NOMO-1 (cell line): ENCODE measurements at regions not wholly inside any gene's neighbourhood (a gene's known extent, or its start where the extent isn't known, plus 50 kb on each side); places are given as distances from the start of the nearest gene placed in this dataset.
"Not testable (repeated sequence)": the region's sequence is repeated elsewhere in the genome, so short reads cannot be mapped to it uniquely, and the experiment has no call there.

Experiments used
- DNase-seq, 2 experiments: peaks; one replicate each; lab custom pipeline; 2025; ENCODE audit not compliant: unreplicated experiment in 2 of 2; lab: John Stamatoyannopoulos, UW

DNA sequence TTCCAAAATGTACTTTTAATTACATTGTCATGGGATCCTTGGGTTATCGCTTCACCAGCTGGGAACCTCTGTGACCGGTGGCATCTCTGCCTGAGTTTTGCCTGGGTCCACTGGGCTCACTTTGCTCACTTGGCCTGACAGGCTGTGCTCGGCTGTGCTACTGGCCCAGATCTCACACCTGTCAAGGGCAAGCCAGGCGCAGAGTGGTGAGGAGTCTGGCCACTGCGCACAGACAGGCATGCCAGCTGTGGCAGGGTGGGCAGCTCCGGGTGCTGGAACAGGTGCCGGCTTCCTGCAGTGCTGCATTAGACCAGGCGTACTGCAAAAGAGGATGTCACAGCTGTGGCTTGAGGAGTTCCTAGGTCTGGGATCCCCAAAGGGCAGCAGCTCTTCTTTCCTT is 489.8 kb downstream of the TENT5A start:
- DNase-seq: no peak

DNA sequence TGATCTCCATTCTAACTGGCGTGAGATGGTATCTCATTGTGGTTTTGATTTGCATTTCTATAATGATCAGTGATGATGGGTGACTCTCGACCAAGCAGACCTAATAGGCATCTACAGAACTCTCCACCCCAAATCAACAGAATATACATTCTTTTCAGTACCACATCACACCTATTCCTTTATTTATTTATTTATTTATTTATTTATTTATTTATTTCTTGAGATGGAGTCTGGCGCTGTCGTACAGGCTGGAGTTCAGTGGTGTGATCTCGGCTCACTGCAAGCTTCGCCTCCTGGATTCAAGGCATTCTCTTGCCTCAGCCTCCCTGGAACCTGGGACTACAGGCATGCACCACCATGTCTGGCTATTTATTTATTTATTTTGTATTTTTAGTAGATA is 496.3 kb downstream of the TENT5A start:
- not testable (repeated sequence) for DNase-seq

DNA sequence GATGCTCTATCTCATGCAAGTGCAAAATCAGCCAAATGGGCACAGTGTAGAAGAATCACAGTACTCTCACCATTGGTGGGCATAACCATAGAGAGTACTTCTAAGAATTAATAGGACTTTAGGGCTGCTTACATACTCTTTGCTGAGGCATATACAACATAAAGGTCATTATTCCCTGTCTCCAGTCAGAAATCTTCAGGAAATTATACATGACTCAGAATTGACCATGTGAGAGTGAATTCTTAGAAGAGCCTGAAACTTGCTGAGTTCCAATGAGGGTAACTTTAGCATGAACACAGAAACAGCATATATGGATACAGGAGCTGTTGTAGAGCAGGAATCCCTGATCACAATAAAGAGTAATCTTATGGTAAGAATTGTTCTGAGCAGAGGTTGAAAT is 498.7 kb downstream of the TENT5A start:
- DNase-seq: no peak

DNA sequence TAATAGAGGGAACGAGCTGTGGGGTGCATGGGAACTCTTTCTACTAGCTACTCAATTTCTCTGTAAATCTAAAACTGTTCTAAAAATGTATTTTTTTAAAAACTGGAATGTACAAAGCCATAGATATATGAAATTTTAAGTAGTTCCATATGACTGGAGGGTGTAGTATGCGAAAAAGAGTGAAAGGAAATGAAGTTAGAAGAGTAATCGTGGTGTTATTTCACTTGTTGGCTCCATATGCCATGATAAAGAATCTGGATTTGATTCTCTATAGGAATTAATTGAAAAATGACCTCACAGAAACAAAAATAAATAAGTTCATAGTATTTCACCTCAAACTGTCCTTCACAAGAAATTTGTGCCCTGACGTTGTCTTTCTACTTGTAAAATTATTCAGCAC is 500.2 kb downstream of the TENT5A start:
- DNase-seq: no peak

GRCh38 chr6:81246200-81246599 is 506.3 kb downstream of the TENT5A start:
- DNase-seq: no peak

- DNase-seq: no peak
Observed at GRCh38 chr6:81242624-81243023, 509.9 kb downstream of the TENT5A start.

DNA sequence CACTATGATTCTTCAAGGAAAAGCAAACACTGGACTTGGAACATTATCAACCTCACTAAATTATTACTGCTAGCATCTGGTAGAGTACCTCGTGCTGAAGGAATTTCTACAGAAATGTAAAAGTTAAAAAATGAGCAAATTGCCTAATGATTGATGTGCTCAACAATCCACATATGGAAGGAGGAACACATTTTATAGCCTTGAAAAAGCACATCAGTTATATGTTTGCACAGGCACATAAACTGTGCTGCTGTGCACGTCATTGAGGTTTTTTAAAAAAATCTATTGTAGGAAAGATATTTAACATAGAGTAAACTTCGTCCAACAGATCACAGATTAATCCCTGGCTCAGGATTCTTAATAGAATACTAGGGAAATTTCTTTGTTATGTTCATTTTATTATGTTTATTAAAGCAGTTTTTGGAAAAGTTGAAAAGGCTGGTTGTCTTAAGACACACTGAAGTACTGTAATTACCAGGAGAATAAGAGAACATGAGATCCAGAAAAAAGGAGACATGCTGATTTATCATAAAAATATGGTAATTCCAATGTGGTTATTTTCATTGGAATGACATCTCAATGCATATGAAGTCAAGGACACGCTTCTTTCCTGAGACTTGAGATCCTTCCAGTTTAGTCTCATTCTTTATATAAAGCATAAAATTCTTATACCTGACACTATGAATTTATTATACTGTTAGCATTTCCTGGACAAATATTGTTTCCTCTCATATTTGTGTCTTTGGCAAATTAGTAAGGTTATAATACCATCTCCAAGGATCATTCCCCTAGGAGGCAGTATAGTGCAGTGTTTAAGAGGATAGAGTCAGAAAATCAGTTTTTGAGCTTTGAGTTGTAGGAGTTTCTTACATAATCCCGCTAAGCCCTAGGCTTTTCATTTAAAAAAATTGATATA is 511.1 kb downstream of the TENT5A start:
- peak in 1 of 2 experiments; percentile 26 for DNase-seq

DNA sequence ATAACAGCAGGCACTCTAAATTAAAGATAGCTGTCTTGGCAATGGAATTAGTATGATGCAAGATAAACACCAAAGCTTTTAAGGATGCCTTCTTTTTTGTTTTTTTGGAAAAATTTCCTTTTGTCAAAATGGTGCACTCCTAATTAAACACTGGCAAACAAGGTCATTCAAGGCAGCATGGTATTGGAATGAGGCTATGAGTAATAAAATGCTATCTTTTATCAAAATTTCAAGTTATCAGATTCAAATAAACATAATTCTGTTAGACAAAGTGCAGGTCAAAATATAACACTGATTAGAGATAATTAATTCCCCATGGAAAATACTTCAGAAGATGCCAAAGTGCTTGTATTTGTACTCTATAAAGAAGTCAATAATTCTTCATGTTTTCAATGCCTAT is 514.1 kb downstream of the TENT5A start:
- DNase-seq: no peak

DNA sequence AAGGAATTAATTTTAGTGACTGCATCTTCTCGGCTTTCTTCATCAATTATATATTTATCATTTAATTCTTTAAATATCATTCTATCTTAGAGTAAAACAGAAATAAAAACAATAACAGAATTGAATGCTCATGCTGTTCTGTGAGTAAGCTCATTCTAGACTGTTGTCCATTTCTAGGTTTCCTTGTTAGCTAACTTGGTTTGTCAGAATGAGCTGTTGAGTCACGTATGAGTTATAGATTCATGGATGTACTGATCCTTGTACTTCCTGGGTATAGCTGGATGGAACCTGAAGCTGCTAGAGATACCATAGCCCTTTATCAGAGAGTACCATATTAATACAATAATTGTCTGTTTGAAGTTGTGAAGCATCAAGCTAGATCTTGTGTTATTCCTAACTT is 515.3 kb downstream of the TENT5A start:
- DNase-seq: no peak

DNA sequence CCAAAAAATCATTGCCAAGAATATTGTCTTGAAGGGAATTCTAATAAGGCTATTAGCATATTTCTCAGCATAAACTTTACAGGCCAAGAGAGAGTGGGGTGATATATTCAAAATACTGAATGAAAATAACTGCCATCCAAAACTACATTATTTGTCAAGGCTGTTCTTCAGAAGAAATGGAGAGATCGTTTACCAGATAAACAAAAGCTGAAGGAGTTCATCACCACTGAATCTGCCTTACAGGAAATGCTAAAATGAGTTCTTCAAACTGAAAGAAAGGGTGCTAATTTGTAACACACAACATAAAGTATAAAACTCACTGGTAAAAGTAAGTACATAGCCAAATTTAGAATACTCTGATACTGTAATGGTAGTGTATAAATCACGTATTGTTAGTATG is 517.0 kb downstream of the TENT5A start:
- DNase-seq: no peak

GRCh38 chr6:81233990-81234389 is 518.5 kb downstream of the TENT5A start:
- DNase-seq: no peak

DNA sequence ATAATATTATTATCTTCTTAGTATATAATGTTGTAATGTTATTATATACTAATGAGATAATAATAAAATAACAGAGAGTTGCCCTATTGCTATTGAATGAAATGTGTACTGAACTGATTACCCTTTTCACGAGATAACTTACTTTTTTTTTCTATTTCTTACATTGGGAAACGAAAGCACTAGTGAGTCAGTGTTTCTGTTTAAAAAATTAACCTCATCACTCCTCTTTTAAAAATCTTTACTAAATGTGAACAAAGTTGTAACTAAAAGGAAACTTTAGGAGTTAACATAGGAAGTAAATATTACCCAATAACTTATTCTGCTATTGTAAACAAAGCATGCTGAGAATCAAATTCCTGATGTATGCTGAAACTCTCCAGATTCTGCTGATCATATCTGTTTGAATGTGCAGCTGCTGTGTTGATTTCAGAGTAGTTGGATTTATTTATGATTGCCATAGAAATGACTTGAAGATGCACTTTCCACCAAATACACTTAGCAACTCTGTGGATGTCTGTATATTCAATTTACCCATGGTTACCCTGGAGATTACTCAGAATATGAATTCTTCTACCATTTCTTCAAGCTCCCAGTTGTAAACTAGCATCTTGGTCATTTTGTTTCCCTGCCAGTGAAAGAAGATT is 523.4 kb downstream of the TENT5A start:
- no peak for DNase-seq

GRCh38 chr6:81226957-81227356 is 525.5 kb downstream of the TENT5A start:
- DNase-seq: no peak

- DNase-seq: no peak
Observed at GRCh38 chr6:81216668-81217067, 535.8 kb downstream of the TENT5A start.

DNA sequence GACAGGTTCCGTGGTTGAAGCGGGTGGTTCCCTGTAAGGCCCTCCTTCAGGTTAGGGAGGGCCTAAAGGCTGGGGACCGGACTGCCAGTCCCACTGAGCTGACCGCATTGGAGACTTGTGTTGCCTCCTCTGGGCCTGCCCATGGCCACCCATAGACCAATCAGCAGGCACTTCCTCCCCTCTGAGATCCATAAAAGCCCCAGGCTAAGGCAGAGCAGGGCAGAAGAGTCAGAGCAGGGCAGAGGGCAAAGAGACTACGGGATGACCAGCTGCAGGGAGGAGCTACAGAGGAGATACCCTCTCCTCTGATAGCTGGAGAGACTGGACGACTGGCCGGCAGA is 537.4 kb downstream of the TENT5A start:
- DNase-seq: no peak

GRCh38 chr6:81214414-81215091 is 537.9 kb downstream of the TENT5A start:
- no peak for DNase-seq

GRCh38 chr6:81204731-81205130 is 547.8 kb downstream of the TENT5A start:
- DNase-seq: no peak

DNA sequence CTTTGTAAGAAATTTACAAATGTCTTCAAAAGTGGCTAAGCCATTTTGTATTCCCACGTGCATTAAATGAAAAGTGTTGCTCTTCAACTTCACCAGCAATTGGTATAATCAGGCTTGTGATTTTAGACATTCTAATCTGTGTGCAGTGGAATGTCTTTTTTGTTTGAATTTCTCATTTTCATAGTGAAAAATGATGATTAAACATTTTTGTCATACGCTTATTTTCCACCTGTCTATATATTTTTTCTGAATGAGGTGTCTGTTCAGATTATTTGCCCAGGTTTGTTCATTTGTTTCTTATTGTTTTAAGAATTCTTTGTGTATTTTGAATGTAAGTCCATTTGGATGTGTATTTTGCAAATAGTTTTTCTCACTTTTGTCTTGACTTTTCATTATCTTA is 558.1 kb downstream of the TENT5A start:
- DNase-seq: no peak

GRCh38 chr6:81172056-81172740 is 580.3 kb downstream of the TENT5A start:
- no peak for DNase-seq

DNA sequence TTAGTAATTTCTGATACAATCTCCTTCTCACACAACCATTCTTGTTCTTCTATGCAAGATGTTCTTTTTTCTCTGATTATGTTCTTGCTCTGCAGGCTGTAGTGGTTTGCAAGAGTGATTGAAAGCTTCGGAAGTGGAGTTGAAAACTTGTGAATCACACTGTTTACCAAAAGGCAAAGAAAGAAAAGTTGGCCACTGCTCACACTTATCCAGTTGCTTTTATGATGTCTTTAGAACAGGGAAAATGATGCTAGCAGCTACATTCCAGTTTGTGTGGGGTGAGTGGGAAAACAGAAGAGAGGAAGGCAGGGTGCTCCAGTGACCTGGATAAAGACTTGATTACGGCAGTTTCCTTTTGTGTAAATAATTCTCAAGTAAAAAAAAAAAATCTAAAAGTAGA is 583.3 kb downstream of the TENT5A start:
- DNase-seq: no peak

GRCh38 chr6:81166770-81167169 is 585.7 kb downstream of the TENT5A start:
- DNase-seq: no peak
